CD4-positive, alpha-beta T cell treated with Interleukin-6 for 4 hours (primary cell): ENCODE measurements at regions not wholly inside any gene's neighbourhood (a gene's known extent, or its start where the extent isn't known, plus 50 kb on each side); places are given as distances from the start of the nearest gene placed in this dataset.

Experiments used
- DNase-seq: peaks from one replicate; pipeline ENCODE4 v3.0.0-alpha.2; 2020; ENCODE audit warnings: mixed read lengths

GRCh38 chr18:38981389-38981788 lies 1415.8 kb upstream of the CELF4 start:
- DNase-seq = no peak

GRCh38 chr18:38980420-38980819 lies 1414.8 kb upstream of the CELF4 start:
- no peak for DNase-seq

- no peak for DNase-seq
Measured at GRCh38 chr18:38972571-38972970, 1407.0 kb upstream of the CELF4 start.

- DNase-seq = no peak
Measured at GRCh38 chr18:38971881-38972280, 1406.3 kb upstream of the CELF4 start.

GRCh38 chr18:38966841-38967240 lies 1401.2 kb upstream of the CELF4 start:
- no peak for DNase-seq

GRCh38 chr18:38963943-38964660 lies 1398.5 kb upstream of the CELF4 start:
- DNase-seq = no peak

GRCh38 chr18:38961880-38962279 lies 1396.3 kb upstream of the CELF4 start:
- DNase-seq = no peak

GRCh38 chr18:38957736-38958135 lies 1392.1 kb upstream of the CELF4 start:
- DNase-seq = no peak

- DNase-seq = no peak
Measured at GRCh38 chr18:38956068-38956467, 1390.5 kb upstream of the CELF4 start.

- DNase-seq = no peak
Measured at GRCh38 chr18:38951633-38952032, 1386.0 kb upstream of the CELF4 start.

GRCh38 chr18:38948436-38948835 lies 1382.8 kb upstream of the CELF4 start:
- no peak for DNase-seq

- DNase-seq = no peak
Measured at GRCh38 chr18:38944446-38945024, 1378.9 kb upstream of the CELF4 start.

- no peak for DNase-seq
Measured at GRCh38 chr18:38941711-38942561, 1376.3 kb upstream of the CELF4 start.

- peak; percentile 42 for DNase-seq
Measured at GRCh38 chr18:38940863-38941531, 1375.4 kb upstream of the CELF4 start.

- DNase-seq = no peak
Measured at GRCh38 chr18:38940475-38940862, 1374.9 kb upstream of the CELF4 start.

GRCh38 chr18:38933910-38934510 lies 1368.4 kb upstream of the CELF4 start:
- DNase-seq = no peak

- DNase-seq = no peak
Measured at GRCh38 chr18:38933322-38933721, 1367.7 kb upstream of the CELF4 start.

GRCh38 chr18:38932752-38933151 lies 1367.2 kb upstream of the CELF4 start:
- no peak for DNase-seq

- no peak for DNase-seq
Measured at GRCh38 chr18:38931754-38932050, 1366.1 kb upstream of the CELF4 start.

- DNase-seq = no peak
Measured at GRCh38 chr18:38930881-38931753, 1365.5 kb upstream of the CELF4 start.

GRCh38 chr18:38923540-38923939 lies 1357.9 kb upstream of the CELF4 start:
- DNase-seq = no peak

- DNase-seq = no peak
Measured at GRCh38 chr18:38923126-38923525, 1357.5 kb upstream of the CELF4 start.
